Suprapubic skin (tissue), 4 donors: ENCODE measurements at regions not wholly inside any gene's neighbourhood (a gene's known extent, or its start where the extent isn't known, plus 50 kb on each side); places are given as distances from the start of the nearest gene placed in this dataset.

Experiments used
- CTCF ChIP-seq, 2 donors: fragments of 200-600 bp in 1 of 2; fragments of 450-650 bp in 1 of 2; sonication (generic) in 1 of 2; IDR thresholded peaks; one replicate each; pipeline ENCODE4 v1.5.1; 2016 to 2019; ENCODE audit warnings: antibody characterized with exemption in 2 of 2, mild to moderate bottlenecking in 1 of 2, moderate library complexity in 1 of 2
- POLR2A ChIP-seq, 2 donors: fragments of 450-650 bp; IDR thresholded peaks; one replicate each; pipeline ENCODE4 v1.6.1; 2017; ENCODE audit warnings: antibody characterized with exemption in 2 of 2, mild to moderate bottlenecking in 2 of 2, moderate library complexity in 2 of 2
- POLR2AphosphoS5 ChIP-seq, 3 donors: sonication (generic); formaldehyde crosslinking; IDR thresholded peaks; one replicate each; pipeline ENCODE4 v1.6.1; 2017; ENCODE audit warnings: antibody characterized with exemption in 3 of 3

GRCh38 chr2:7899923-7900322 is 781.9 kb upstream of the ID2 start:
- TF ChIP-seq CTCF (IDR thresholded peaks at IDR 0.05) (no peak), POLR2A (IDR thresholded peaks at IDR 0.05) (no peak), POLR2AphosphoS5 (IDR thresholded peaks at IDR 0.05) (no peak)
